GM12874 (cell line): ENCODE measurements at regions not wholly inside any gene's neighbourhood (a gene's known extent, or its start where the extent isn't known, plus 50 kb on each side); places are given as distances from the start of the nearest gene placed in this dataset.

Experiments used
- CTCF ChIP-seq: IDR thresholded peaks from 2 replicates; pipeline ENCODE4 v1.5.1; 2011; ENCODE audit warnings: low read depth, mild to moderate bottlenecking, control low read depth, low read length, moderate library complexity; ENCODE audit not compliant: insufficient read depth

- no peak for TF ChIP-seq CTCF
These were observed 166.0 kb upstream of the GDF10 start for GRCh38 chr10:47133871-47134570.

- TF ChIP-seq CTCF = no peak
These were observed 163.1 kb upstream of the GDF10 start for GRCh38 chr10:47136866-47137265.

GRCh38 chr10:47137311-47137851, 162.6 kb upstream of the GDF10 start:
- no peak for TF ChIP-seq CTCF

- no peak for TF ChIP-seq CTCF
These were observed 160.9 kb upstream of the GDF10 start for GRCh38 chr10:47139121-47139520.

- TF ChIP-seq CTCF = no peak
These were observed 159.1 kb upstream of the GDF10 start for GRCh38 chr10:47140761-47141348.

GRCh38 chr10:47141349-47141748, 158.6 kb upstream of the GDF10 start:
- TF ChIP-seq CTCF = no peak

GRCh38 chr10:47143072-47143471, 156.9 kb upstream of the GDF10 start:
- no peak for TF ChIP-seq CTCF
